ENCODE measurements at regions not wholly inside any gene's neighbourhood (a gene's known extent, or its start where the extent isn't known, plus 50 kb on each side); places are given as distances from the start of the nearest gene placed in this dataset.

DNA sequence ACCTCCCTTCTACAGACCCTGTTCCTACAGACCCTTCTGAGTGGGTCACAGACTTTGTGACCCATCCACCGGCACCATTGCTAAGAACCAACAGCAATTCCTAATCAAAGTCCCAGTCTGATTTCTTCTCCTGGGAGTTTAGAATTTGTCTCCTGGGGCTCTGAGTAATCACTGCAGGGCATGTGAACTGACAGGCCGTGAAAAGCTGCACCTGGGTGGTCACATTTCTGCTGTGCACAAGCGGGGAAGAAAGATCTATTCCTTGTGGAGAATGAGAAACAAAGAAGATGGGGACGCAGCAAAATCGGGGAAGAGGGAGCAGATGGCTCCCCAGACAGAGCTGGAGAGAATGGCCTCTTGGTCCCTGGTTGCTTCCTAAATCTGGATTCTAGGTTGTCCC, 151.0 kb downstream of the ARL4C start:
- H3K4me3 ChIP-seq = no peak overlapping the region
- no peaks in the 10 kb centered on the region for H3K36me3 ChIP-seq (replicated peaks in 1 of 2; ENCODE audit: insufficient read depth in 1 of 2, low read depth in 2 of 2)
- ATAC-seq = no peak
- H3K4me1 ChIP-seq = no peaks in the 10 kb centered on the region
- no peak overlapping the region for H3K27ac ChIP-seq
- DNase-seq = no peak
- no peaks in the 10 kb centered on the region for H3K9me3 ChIP-seq
- H3K27me3 ChIP-seq = no peaks in the 10 kb centered on the region
- WGBS, 2 donors = 76 to 81% methylated on average over 5 of the region's 5 CpGs
- no peak for TF ChIP-seq POLR2A (IDR thresholded peaks at IDR 0.05)
- TF ChIP-seq, protein P1, sequence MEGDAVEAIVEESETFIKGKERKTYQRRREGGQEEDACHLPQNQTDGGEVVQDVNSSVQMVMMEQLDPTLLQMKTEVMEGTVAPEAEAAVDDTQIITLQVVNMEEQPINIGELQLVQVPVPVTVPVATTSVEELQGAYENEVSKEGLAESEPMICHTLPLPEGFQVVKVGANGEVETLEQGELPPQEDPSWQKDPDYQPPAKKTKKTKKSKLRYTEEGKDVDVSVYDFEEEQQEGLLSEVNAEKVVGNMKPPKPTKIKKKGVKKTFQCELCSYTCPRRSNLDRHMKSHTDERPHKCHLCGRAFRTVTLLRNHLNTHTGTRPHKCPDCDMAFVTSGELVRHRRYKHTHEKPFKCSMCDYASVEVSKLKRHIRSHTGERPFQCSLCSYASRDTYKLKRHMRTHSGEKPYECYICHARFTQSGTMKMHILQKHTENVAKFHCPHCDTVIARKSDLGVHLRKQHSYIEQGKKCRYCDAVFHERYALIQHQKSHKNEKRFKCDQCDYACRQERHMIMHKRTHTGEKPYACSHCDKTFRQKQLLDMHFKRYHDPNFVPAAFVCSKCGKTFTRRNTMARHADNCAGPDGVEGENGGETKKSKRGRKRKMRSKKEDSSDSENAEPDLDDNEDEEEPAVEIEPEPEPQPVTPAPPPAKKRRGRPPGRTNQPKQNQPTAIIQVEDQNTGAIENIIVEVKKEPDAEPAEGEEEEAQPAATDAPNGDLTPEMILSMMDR (IDR thresholded peaks at IDR 0.05) = no peak
- intact Hi-C loops (cut with DNase I) = no loop called here

DNA sequence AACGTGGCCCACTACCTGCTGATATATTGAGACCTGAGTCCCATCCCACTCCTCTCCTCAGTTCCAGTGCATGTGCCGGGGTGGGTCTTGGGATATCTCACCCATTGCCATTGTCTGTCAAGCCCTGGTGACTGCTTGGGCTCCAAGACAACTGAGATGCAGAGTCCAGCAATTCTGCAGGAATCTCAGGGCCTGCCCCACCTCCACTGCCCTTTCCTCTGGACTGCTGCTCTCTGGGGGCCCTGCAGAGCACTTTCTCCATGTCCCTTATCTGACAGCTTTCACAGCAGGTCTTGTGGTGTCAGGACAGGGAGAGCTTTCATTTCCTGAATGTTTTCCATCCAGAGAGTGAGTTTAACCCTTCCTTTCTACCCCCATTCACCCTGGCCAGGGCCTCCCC, 152.9 kb downstream of the ARL4C start:
- H3K36me3 ChIP-seq (replicated peaks in 1 of 2; ENCODE audit: insufficient read depth in 1 of 2, low read depth in 2 of 2) = no peaks in the 10 kb centered on the region
- peaks cover 0 to 2% (median 0%) of the 10 kb centered on the region in 3 donors for H3K9me3 ChIP-seq
- H3K4me3 ChIP-seq = no peak overlapping the region
- no peak overlapping the region for H3K27ac ChIP-seq
- no peaks in the 10 kb centered on the region for H3K4me1 ChIP-seq
- 53 to 75% methylated on average over 2 of the region's 2 CpGs for WGBS, 2 donors
- TF ChIP-seq, protein P1 (IDR thresholded peaks at IDR 0.05) = no peak
- TF ChIP-seq POLR2A (IDR thresholded peaks at IDR 0.05) = no peak
- intact Hi-C loops (cut with DNase I) = no loop called here
- H3K27me3 ChIP-seq = no peaks in the 10 kb centered on the region
- ATAC-seq = no peak
- no peak for DNase-seq

GRCh38 chr2:234343372-234343771, 153.5 kb downstream of the ARL4C start:
- DNase-seq = no peak
- Histone ChIP-seq H3K36me3 (replicated peaks in 1 of 2; ENCODE audit: insufficient read depth in 1 of 2, low read depth in 2 of 2) (no peaks in the 10 kb centered on the region), H3K27ac (no peak overlapping the region), H3K27me3 (no peaks in the 10 kb centered on the region), H3K9me3 (peaks cover 0 to 5% (median 0%) of the 10 kb centered on the region in 3 donors), H3K4me1 (no peaks in the 10 kb centered on the region), H3K4me3 (no peak overlapping the region)
- ATAC-seq = no peak
- 75 to 82% methylated on average over 1 of the region's 1 CpG for WGBS, 2 donors
- TF ChIP-seq POLR2A (IDR thresholded peaks at IDR 0.05) = no peak
- TF ChIP-seq, protein P1 (IDR thresholded peaks at IDR 0.05) = no peak
- intact Hi-C loops (cut with DNase I) = no loop called here

DNA sequence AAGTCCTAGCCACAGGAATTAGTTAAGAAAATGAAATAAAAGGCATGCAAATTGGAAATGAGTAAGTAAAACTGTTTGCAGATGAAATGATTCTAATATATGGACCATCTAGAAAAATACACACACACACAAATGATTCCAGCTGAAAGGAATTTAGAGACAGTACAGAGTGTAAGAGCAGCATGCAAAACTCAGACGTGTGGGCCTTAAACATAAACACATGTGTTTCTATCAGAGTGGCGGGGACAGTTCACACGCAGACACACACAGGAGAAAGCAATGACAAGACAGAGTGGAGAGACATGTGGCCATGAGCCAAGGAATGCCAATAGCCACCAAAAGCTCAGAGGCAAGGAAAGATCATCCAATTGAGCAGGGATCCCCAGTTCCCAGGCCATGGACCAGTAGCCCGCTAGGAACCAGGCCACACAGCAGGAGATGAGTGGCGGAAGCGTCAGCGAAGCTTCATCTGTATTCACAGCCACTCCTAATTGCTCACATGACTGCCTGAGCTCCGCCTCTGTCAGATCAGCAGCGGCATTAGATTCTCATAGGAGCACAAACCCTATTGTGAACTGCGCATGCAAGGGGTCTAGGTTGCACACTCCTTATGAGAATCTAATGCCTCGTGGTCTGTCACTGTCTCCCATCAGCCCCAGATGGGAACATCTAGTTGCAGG, 155.4 kb downstream of the ARL4C start:
- ATAC-seq (no peak), DNase-seq (no peak)
- no peak overlapping the region for H3K27ac ChIP-seq
- WGBS, 2 donors = 87 to 92% methylated on average over 7 to 11 of the region's 11 CpGs
- no peaks in the 10 kb centered on the region for H3K4me1 ChIP-seq
- H3K36me3 ChIP-seq (replicated peaks in 1 of 2; ENCODE audit: insufficient read depth in 1 of 2, low read depth in 2 of 2) = no peaks in the 10 kb centered on the region
- H3K9me3 ChIP-seq = peaks cover 0 to 5% (median 0%) of the 10 kb centered on the region in 3 donors
- intact Hi-C loops (cut with DNase I) = no loop called here
- TF ChIP-seq, protein P1 (IDR thresholded peaks at IDR 0.05) = no peak
- no peak for TF ChIP-seq POLR2A (IDR thresholded peaks at IDR 0.05)
- no peak overlapping the region for H3K4me3 ChIP-seq
- H3K27me3 ChIP-seq = no peaks in the 10 kb centered on the region

- Histone ChIP-seq H3K27ac (no peak overlapping the region), H3K36me3 (replicated peaks in 1 of 2; ENCODE audit: insufficient read depth in 1 of 2, low read depth in 2 of 2) (no peaks in the 10 kb centered on the region), H3K27me3 (no peaks in the 10 kb centered on the region), H3K9me3 (peaks cover 0 to 5% (median 0%) of the 10 kb centered on the region in 3 donors), H3K4me1 (peaks cover under 1% of the 10 kb centered on the region), H3K4me3 (no peak overlapping the region)
- ATAC-seq = no peak
- TF ChIP-seq POLR2A (IDR thresholded peaks at IDR 0.05) = no peak
- TF ChIP-seq, protein P1 (IDR thresholded peaks at IDR 0.05) = no peak
- intact Hi-C loops (cut with DNase I) = no loop called here
- WGBS, 2 donors = 75 to 77% methylated on average over 5 of the region's 5 CpGs
- no peak for DNase-seq
Measured at GRCh38 chr2:234339501-234339900, 157.4 kb downstream of the ARL4C start.

Data from body of pancreas (tissue), 4 donors.